Endothelial cell (in vitro differentiated cells): ENCODE measurements at regions not wholly inside any gene's neighbourhood (a gene's known extent, or its start where the extent isn't known, plus 50 kb on each side); places are given as distances from the start of the nearest gene placed in this dataset.

ENCODE experiments used
- DNase-seq: peaks from one replicate; pipeline ENCODE4 v3.0.0; 2021; ENCODE audit warnings: low spot score
- H3K27ac Mint-ChIP-seq: one replicate; pipeline ENCODE4 v1.8.0; 2021; ENCODE audit warnings: mixed read lengths, inconsistent platforms; ENCODE audit not compliant: unreplicated experiment
- H3K27me3 Mint-ChIP-seq: one replicate; pipeline ENCODE4 v1.8.0; 2021; ENCODE audit warnings: mild to moderate bottlenecking, moderate library complexity, mixed read lengths, inconsistent platforms; ENCODE audit not compliant: unreplicated experiment
- H3K36me3 Mint-ChIP-seq: one replicate; pipeline ENCODE4 v1.8.0; 2021; ENCODE audit warnings: mild to moderate bottlenecking, low read depth, mixed read lengths, inconsistent platforms; ENCODE audit not compliant: unreplicated experiment
- H3K4me1 Mint-ChIP-seq: one replicate; pipeline ENCODE4 v1.8.0; 2021; ENCODE audit warnings: mild to moderate bottlenecking, mixed read lengths, inconsistent platforms; ENCODE audit not compliant: unreplicated experiment
- H3K4me3 Mint-ChIP-seq: one replicate; pipeline ENCODE4 v1.8.0; 2021; ENCODE audit warnings: mild to moderate bottlenecking, mixed read lengths, inconsistent platforms; ENCODE audit not compliant: unreplicated experiment
- H3K9me3 Mint-ChIP-seq: one replicate; pipeline ENCODE4 v1.8.0; 2021; ENCODE audit warnings: mixed read lengths, inconsistent platforms; ENCODE audit not compliant: unreplicated experiment
- CTCF ChIP-seq: fragments of 200-600 bp; sonication (generic); IDR thresholded peaks from one replicate; pipeline ENCODE4 v1.5.0; 2021; ENCODE audit warnings: antibody characterized with exemption; ENCODE audit not compliant: unreplicated experiment

DNA sequence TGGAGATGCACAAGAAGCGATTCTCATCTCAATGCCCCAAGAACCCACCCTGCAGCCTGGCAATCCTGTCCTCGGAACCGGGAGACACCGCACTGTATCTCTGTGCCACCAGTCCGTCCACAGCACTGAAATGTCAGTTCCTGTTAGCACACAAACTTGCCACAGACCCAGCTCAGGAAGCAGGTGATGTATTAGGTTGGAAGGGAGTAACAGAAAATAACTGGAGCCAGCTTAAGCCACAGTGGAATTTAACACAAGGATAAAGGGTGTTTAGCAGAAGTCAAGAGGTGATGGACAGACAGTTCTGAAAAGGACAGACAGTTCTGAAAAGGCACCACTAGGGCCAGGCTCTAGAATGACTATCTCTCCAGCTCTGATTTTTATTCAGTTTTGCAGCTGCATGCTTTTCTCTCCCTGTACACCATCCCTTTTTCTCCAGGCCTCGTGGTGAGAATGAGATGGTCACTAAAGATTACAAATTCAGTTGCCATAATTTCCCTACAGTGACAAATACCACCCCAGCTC, 114.4 kb downstream of the ANKRD18B start:
- Mint-ChIP-seq H3K36me3 (no peaks in the 10 kb centered on the region), H3K4me1 (peaks cover 10% of the 10 kb centered on the region), H3K4me3 (no peak overlapping the region), H3K27me3 (no peaks in the 10 kb centered on the region), H3K27ac (peak overlapping the region; percentile 81), H3K9me3 (no peaks in the 10 kb centered on the region)
- TF ChIP-seq CTCF = no peak
- no peak for DNase-seq

DNA sequence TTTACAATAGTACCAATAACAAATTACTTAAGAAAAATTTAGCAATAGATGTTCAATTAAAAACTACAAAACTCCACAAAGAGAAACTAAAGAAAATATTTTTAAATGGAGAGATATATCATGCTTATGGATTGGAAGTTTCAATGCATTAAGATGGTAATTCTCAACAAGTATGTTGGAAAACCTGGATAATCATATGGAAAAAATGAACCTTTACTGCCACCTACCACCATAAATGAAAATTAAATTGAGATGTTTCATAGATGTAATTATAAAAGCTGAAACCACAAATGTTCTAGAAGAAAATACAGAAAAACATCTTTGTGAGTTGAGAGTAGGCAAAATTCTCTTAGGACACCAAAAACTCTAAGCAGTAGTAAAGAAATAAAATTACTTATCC, 121.7 kb downstream of the ANKRD18B start:
- Mint-ChIP-seq H3K27me3 (no peaks in the 10 kb centered on the region), H3K9me3 (peaks cover 5% of the 10 kb centered on the region), H3K27ac (no peak overlapping the region), H3K4me3 (no peak overlapping the region), H3K36me3 (no peaks in the 10 kb centered on the region), H3K4me1 (no peaks in the 10 kb centered on the region)
- DNase-seq = no peak
- no peak for TF ChIP-seq CTCF

DNA sequence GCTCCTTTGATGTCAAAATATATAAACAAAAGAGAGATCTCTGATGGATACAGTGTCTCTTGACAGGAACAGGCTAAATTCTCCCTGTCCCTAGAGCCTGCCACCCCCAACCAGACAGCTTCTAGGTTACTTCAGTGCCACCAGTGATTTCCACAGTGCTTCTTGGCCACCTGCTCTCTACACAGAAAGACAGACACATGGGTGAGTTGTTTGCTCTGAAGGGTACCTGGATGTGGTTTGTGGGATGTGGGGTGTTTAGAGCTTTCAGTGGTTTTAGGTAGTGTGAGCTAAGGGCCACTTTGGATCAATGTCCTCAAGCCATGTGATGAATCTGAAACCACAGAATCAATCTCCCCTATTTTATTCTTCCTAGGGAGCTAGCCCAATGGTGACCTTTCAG, 125.4 kb downstream of the ANKRD18B start:
- Mint-ChIP-seq H3K36me3 (no peaks in the 10 kb centered on the region), H3K9me3 (no peaks in the 10 kb centered on the region), H3K4me3 (no peak overlapping the region), H3K27ac (no peak overlapping the region), H3K4me1 (no peaks in the 10 kb centered on the region), H3K27me3 (peaks cover 1% of the 10 kb centered on the region)
- TF ChIP-seq CTCF = no peak
- DNase-seq = no peak

DNA sequence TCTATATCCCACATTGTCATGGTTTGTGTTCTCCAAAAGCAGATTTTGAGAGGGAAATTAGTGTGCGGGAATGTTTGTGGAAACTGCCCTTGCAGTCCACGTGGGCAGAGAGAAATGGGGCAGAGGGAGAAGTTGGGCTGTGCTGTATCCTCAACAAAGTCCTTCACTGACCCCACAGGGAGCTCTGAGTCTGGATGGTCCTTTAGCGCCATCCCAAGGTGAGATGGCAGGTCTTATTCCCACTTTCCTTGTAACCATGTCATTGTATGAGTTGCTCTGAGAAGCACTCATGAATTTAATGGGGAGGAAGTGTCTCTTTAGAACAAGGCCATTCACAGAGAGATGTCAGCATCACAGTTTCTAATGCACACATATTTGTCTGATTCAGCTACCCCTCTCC, 127.1 kb downstream of the ANKRD18B start:
- Mint-ChIP-seq H3K9me3 (no peaks in the 10 kb centered on the region), H3K36me3 (no peaks in the 10 kb centered on the region), H3K4me3 (no peak overlapping the region), H3K27me3 (peaks cover 1% of the 10 kb centered on the region), H3K27ac (no peak overlapping the region), H3K4me1 (no peaks in the 10 kb centered on the region)
- TF ChIP-seq CTCF = no peak
- no peak for DNase-seq

- H3K36me3 Mint-ChIP-seq = no peaks in the 10 kb centered on the region
- no peaks in the 10 kb centered on the region for H3K27me3 Mint-ChIP-seq
- peaks cover 9% of the 10 kb centered on the region for H3K4me1 Mint-ChIP-seq
- no peak overlapping the region for H3K27ac Mint-ChIP-seq
- H3K4me3 Mint-ChIP-seq = no peak overlapping the region
- TF ChIP-seq CTCF = no peak
- no peaks in the 10 kb centered on the region for H3K9me3 Mint-ChIP-seq
- no peak for DNase-seq
Observed at GRCh38 chr9:33659921-33660320, 135.4 kb upstream of the PRSS3 start.
